Stimulated activated CD8-positive, alpha-beta memory T cell treated with anti-CD3 and anti-CD28 coated beads, Interleukin-4, amount 100 ng/mL, for 48 hours (primary cell): ENCODE measurements at regions not wholly inside any gene's neighbourhood (a gene's known extent, or its start where the extent isn't known, plus 50 kb on each side); places are given as distances from the start of the nearest gene placed in this dataset.
"Not testable (repeated sequence)": the region's sequence is repeated elsewhere in the genome, so short reads cannot be mapped to it uniquely, and the experiment has no call there.

ENCODE experiments used
- DNase-seq: peaks from one replicate; pipeline ENCODE4 v3.0.0-alpha.2; 2020

- no peak for DNase-seq
Observed at GRCh38 chr7:157467496-157468212, 130.8 kb downstream of the DNAJB6 start.

- DNase-seq: no peak
Observed at GRCh38 chr7:157468221-157469111, 131.7 kb downstream of the DNAJB6 start.

- DNase-seq: no peak
Observed at GRCh38 chr7:157469181-157470016, 132.6 kb downstream of the DNAJB6 start.

- DNase-seq: no peak
Observed at GRCh38 chr7:157470017-157470322, 133.2 kb downstream of the DNAJB6 start.

GRCh38 chr7:157470701-157471131, 133.9 kb downstream of the DNAJB6 start:
- no peak for DNase-seq

- no peak for DNase-seq
Observed at GRCh38 chr7:157471259-157472125, 134.7 kb downstream of the DNAJB6 start.

GRCh38 chr7:157472311-157473050, 135.7 kb downstream of the DNAJB6 start:
- DNase-seq: no peak

- no peak for DNase-seq
Observed at GRCh38 chr7:157473051-157473569, 136.3 kb downstream of the DNAJB6 start.

GRCh38 chr7:157474685-157475084, 137.9 kb downstream of the DNAJB6 start:
- DNase-seq: peak; percentile 61

- DNase-seq: no peak
Observed at GRCh38 chr7:157475095-157475494, 138.3 kb downstream of the DNAJB6 start.

- no peak for DNase-seq
Observed at GRCh38 chr7:157475601-157476000, 138.8 kb downstream of the DNAJB6 start.

- no peak for DNase-seq
Observed at GRCh38 chr7:157476201-157476600, 139.4 kb downstream of the DNAJB6 start.

GRCh38 chr7:157476654-157477549, 140.1 kb downstream of the DNAJB6 start:
- DNase-seq: no peak

GRCh38 chr7:157477550-157478212, 140.9 kb downstream of the DNAJB6 start:
- no peak for DNase-seq

GRCh38 chr7:157478611-157479010, 141.8 kb downstream of the DNAJB6 start:
- DNase-seq: not testable (repeated sequence)

GRCh38 chr7:157479326-157479725, 142.5 kb downstream of the DNAJB6 start:
- no peak for DNase-seq

GRCh38 chr7:157480371-157481050, 143.7 kb downstream of the DNAJB6 start:
- DNase-seq: peak; percentile 20

GRCh38 chr7:157481389-157481788, 144.6 kb downstream of the DNAJB6 start:
- no peak for DNase-seq

GRCh38 chr7:157482025-157482424, 145.2 kb downstream of the DNAJB6 start:
- DNase-seq: no peak
